GM12872 (cell line): ENCODE measurements at regions not wholly inside any gene's neighbourhood (a gene's known extent, or its start where the extent isn't known, plus 50 kb on each side); places are given as distances from the start of the nearest gene placed in this dataset.

Experiments
- CTCF ChIP-seq: IDR thresholded peaks from 3 replicates; pipeline ENCODE4 v1.5.1; 2011; ENCODE audit warnings: low read depth, mild to moderate bottlenecking, low read length, moderate library complexity; ENCODE audit not compliant: insufficient read depth

- no peak for TF ChIP-seq CTCF
Measured at GRCh38 chr7:130789436-130789835, 55.4 kb upstream of the KLF14 start.

- TF ChIP-seq CTCF: no peak
Measured at GRCh38 chr7:130791746-130792145, 57.7 kb upstream of the KLF14 start.

- no peak for TF ChIP-seq CTCF
Measured at GRCh38 chr7:130793855-130794618, 60.0 kb upstream of the KLF14 start.

- TF ChIP-seq CTCF: no peak
Measured at GRCh38 chr7:130794619-130794922, 60.6 kb upstream of the KLF14 start.

GRCh38 chr7:130803127-130803526 lies 69.1 kb upstream of the KLF14 start:
- no peak for TF ChIP-seq CTCF

GRCh38 chr7:130804220-130804619 lies 70.2 kb upstream of the KLF14 start:
- no peak for TF ChIP-seq CTCF

GRCh38 chr7:130814778-130815335 lies 80.8 kb upstream of the KLF14 start:
- TF ChIP-seq CTCF: peak; percentile 31; the same call in 1 of the 3 replicates

GRCh38 chr7:130818056-130818455 lies 84.0 kb upstream of the KLF14 start:
- no peak for TF ChIP-seq CTCF
